Hepatocyte (in vitro differentiated cells): ENCODE measurements at regions not wholly inside any gene's neighbourhood (a gene's known extent, or its start where the extent isn't known, plus 50 kb on each side); places are given as distances from the start of the nearest gene placed in this dataset.

ENCODE experiments used
- DNase-seq: peaks from one replicate; pipeline ENCODE4 v3.0.0-alpha.2; 2016; ENCODE audit warnings: low spot score
- H2AFZ ChIP-seq: fragments of 200-600 bp; sonication (generic); 2 replicates; pipeline ENCODE4 v1.6.0; 2016; ENCODE audit warnings: antibody characterized with exemption, mild to moderate bottlenecking
- H3K27ac ChIP-seq: fragments of 200-600 bp; sonication (generic); 2 replicates; pipeline ENCODE4 v1.5.1; 2016; ENCODE audit warnings: mild to moderate bottlenecking
- H3K27me3 ChIP-seq: fragments of 200-600 bp; sonication (generic); 2 replicates; pipeline ENCODE4 v1.6.1; 2016
- H3K36me3 ChIP-seq: fragments of 200-600 bp; sonication (generic); replicated peaks from 2 replicates; pipeline ENCODE4 v1.5.1; 2016; ENCODE audit warnings: low read depth; ENCODE audit not compliant: insufficient read depth
- H3K4me1 ChIP-seq: fragments of 200-600 bp; sonication (generic); 2 replicates; pipeline ENCODE4 v1.5.1; 2016; ENCODE audit warnings: mild to moderate bottlenecking, moderate library complexity; ENCODE audit not compliant: insufficient read depth
- H3K4me2 ChIP-seq: fragments of 200-600 bp; sonication (generic); 2 replicates; pipeline ENCODE4 v1.6.0; 2016
- H3K4me3 ChIP-seq: fragments of 200-600 bp; sonication (generic); 2 replicates; pipeline ENCODE4 v1.5.1; 2016; ENCODE audit warnings: mild to moderate bottlenecking
- H3K79me2 ChIP-seq: fragments of 200-600 bp; sonication (generic); 2 replicates; pipeline ENCODE4 v1.6.0; 2017; ENCODE audit warnings: mild to moderate bottlenecking
- H3K9me2 ChIP-seq: fragments of 200-600 bp; sonication (generic); replicated peaks from 2 replicates; pipeline ENCODE4 v1.6.0; 2017; ENCODE audit warnings: mild to moderate bottlenecking; ENCODE audit not compliant: insufficient read depth
- H3K9me3 ChIP-seq: fragments of 200-600 bp; sonication (generic); 2 replicates; pipeline ENCODE4 v1.5.1; 2016; ENCODE audit warnings: low read depth, mild to moderate bottlenecking
- H4K20me1 ChIP-seq: fragments of 200-600 bp; sonication (generic); 2 replicates; pipeline ENCODE4 v1.6.0; 2016; ENCODE audit warnings: mild to moderate bottlenecking; ENCODE audit not compliant: insufficient read depth, poor library complexity, severe bottlenecking
- CTCF ChIP-seq: fragments of 200-600 bp; sonication (generic); IDR thresholded peaks from 2 replicates; pipeline ENCODE4 v1.5.1; 2016; ENCODE audit warnings: antibody characterized with exemption, mild to moderate bottlenecking; ENCODE audit not compliant: poor library complexity
- EZH2 ChIP-seq: fragments of 200-600 bp; sonication (generic); IDR thresholded peaks from 2 replicates; pipeline ENCODE4 v1.6.1; 2016; ENCODE audit warnings: antibody characterized with exemption, mild to moderate bottlenecking, borderline replicate concordance
- EZH2phosphoT487 ChIP-seq: fragments of 200-600 bp; sonication (generic); IDR thresholded peaks from one replicate; pipeline ENCODE4 v1.6.1; 2018; ENCODE audit warnings: antibody characterized with exemption, mild to moderate bottlenecking, low read depth, moderate library complexity; ENCODE audit not compliant: unreplicated experiment, severe bottlenecking
- WGBS: methylation state at CpG from one replicate; pipeline ENCODE4 v1.1.6; 2016; ENCODE audit warnings: low lambda C conversion rate; ENCODE audit errors: missing lambda C conversion rate; 5-methylcytosine and 5-hydroxymethylcytosine counted together

- H4K20me1 ChIP-seq = no peaks in the 10 kb centered on the region
- no peak overlapping the region for H3K4me3 ChIP-seq
- H3K27me3 ChIP-seq = no peaks in the 10 kb centered on the region
- H3K9me3 ChIP-seq = no peaks in the 10 kb centered on the region
- H3K4me2 ChIP-seq = no peak overlapping the region
- no peaks in the 10 kb centered on the region for H3K36me3 ChIP-seq
- 100% methylated on average over 1 of the region's 1 CpG for WGBS
- no peak for DNase-seq
- no peak overlapping the region for H3K27ac ChIP-seq
- no peaks in the 10 kb centered on the region for H3K79me2 ChIP-seq
- no peaks in the 10 kb centered on the region for H3K9me2 ChIP-seq
- no peak overlapping the region for H2AFZ ChIP-seq
- no peaks in the 10 kb centered on the region for H3K4me1 ChIP-seq
- no peak for TF ChIP-seq CTCF
- TF ChIP-seq EZH2phosphoT487 = no peak
- no peak for TF ChIP-seq EZH2
These were observed 169.2 kb upstream of the ATXN1 start for GRCh38 chr6:16930432-16930831.

GRCh38 chr6:16929809-16930208 is 168.5 kb upstream of the ATXN1 start:
- no peaks in the 10 kb centered on the region for H3K36me3 ChIP-seq
- no peaks in the 10 kb centered on the region for H4K20me1 ChIP-seq
- DNase-seq = peak; percentile 37
- H3K4me3 ChIP-seq = no peak overlapping the region
- no peaks in the 10 kb centered on the region for H3K79me2 ChIP-seq
- no peaks in the 10 kb centered on the region for H3K9me2 ChIP-seq
- H2AFZ ChIP-seq = no peak overlapping the region
- H3K27me3 ChIP-seq = no peaks in the 10 kb centered on the region
- H3K4me2 ChIP-seq = no peak overlapping the region
- no peak overlapping the region for H3K27ac ChIP-seq
- TF ChIP-seq EZH2phosphoT487 (no peak), CTCF (no peak), EZH2 (no peak)
- H3K4me1 ChIP-seq = no peaks in the 10 kb centered on the region
- no peaks in the 10 kb centered on the region for H3K9me3 ChIP-seq

- Histone ChIP-seq H2AFZ (no peak overlapping the region), H3K36me3 (no peaks in the 10 kb centered on the region), H3K9me3 (no peaks in the 10 kb centered on the region), H3K4me3 (no peak overlapping the region), H4K20me1 (no peaks in the 10 kb centered on the region), H3K79me2 (no peaks in the 10 kb centered on the region), H3K4me1 (no peaks in the 10 kb centered on the region), H3K27me3 (no peaks in the 10 kb centered on the region), H3K4me2 (no peak overlapping the region), H3K27ac (no peak overlapping the region), H3K9me2 (no peaks in the 10 kb centered on the region)
- TF ChIP-seq CTCF (no peak), EZH2 (no peak), EZH2phosphoT487 (no peak)
- WGBS = 88% methylated on average over 2 of the region's 2 CpGs
- no peak for DNase-seq
These were observed 167.1 kb upstream of the ATXN1 start for GRCh38 chr6:16928387-16928786.

- H2AFZ ChIP-seq = no peak overlapping the region
- H3K27ac ChIP-seq = no peak overlapping the region
- no peaks in the 10 kb centered on the region for H3K27me3 ChIP-seq
- 100% methylated on average over 1 of the region's 1 CpG for WGBS
- H3K4me2 ChIP-seq = no peak overlapping the region
- no peak for TF ChIP-seq EZH2phosphoT487
- no peak for TF ChIP-seq CTCF
- no peak for TF ChIP-seq EZH2
- H3K4me1 ChIP-seq = no peaks in the 10 kb centered on the region
- H3K9me2 ChIP-seq = no peaks in the 10 kb centered on the region
- no peaks in the 10 kb centered on the region for H3K36me3 ChIP-seq
- H3K79me2 ChIP-seq = no peaks in the 10 kb centered on the region
- no peaks in the 10 kb centered on the region for H3K9me3 ChIP-seq
- no peak overlapping the region for H3K4me3 ChIP-seq
- no peaks in the 10 kb centered on the region for H4K20me1 ChIP-seq
- no peak for DNase-seq
These were observed 165.9 kb upstream of the ATXN1 start for GRCh38 chr6:16927205-16927604.
